Vagina (tissue), 2 donors: ENCODE measurements at regions not wholly inside any gene's neighbourhood (a gene's known extent, or its start where the extent isn't known, plus 50 kb on each side); places are given as distances from the start of the nearest gene placed in this dataset.

Source experiments
- DNase-seq, 2 donors: peaks; one replicate each; pipeline ENCODE4 v3.0.0-alpha.2; 2017; ENCODE audit errors: extremely low spot score in 2 of 2
- H3K27ac ChIP-seq: fragments of 200-600 bp; sonication (generic); one replicate; pipeline ENCODE4 v1.5.1; 2019
- H3K27me3 ChIP-seq: fragments of 200-600 bp; sonication (generic); one replicate; pipeline ENCODE4 v1.5.1; 2019
- H3K36me3 ChIP-seq, 2 donors: fragments of 200-600 bp; sonication (generic); one replicate each; pipeline ENCODE4 v1.5.1; 2017 to 2019
- H3K4me1 ChIP-seq: fragments of 200-600 bp; sonication (generic); one replicate; pipeline ENCODE4 v1.5.1; 2019
- H3K4me3 ChIP-seq, 2 donors: fragments of 200-600 bp; sonication (generic); 1 replicate in 1 of 2; 2 replicates in 1 of 2; pipeline ENCODE4 v1.5.1; 2016 to 2019
- H3K9me3 ChIP-seq: fragments of 200-600 bp; sonication (generic); one replicate; pipeline ENCODE4 v1.5.1; 2019
- CTCF ChIP-seq, 3 experiments: fragments of 450-650 bp in 2 of 3; fragments of 200-600 bp in 1 of 3; sonication (generic) in 1 of 3; IDR thresholded peaks; one replicate each; pipeline ENCODE4 v1.5.1; 2017 to 2019; ENCODE audit warnings: antibody characterized with exemption in 3 of 3, mild to moderate bottlenecking in 2 of 3, moderate library complexity in 2 of 3
- POLR2A ChIP-seq, 2 donors: fragments of 450-650 bp; IDR thresholded peaks; one replicate each; pipeline ENCODE4 v1.6.1; 2017; ENCODE audit warnings: antibody characterized with exemption in 2 of 2, mild to moderate bottlenecking in 2 of 2, moderate library complexity in 2 of 2
- POLR2AphosphoS5 ChIP-seq, 2 donors: sonication (generic); formaldehyde crosslinking; IDR thresholded peaks; one replicate each; pipeline ENCODE4 v1.9.0; 2017; ENCODE audit warnings: antibody characterized with exemption in 2 of 2, mild to moderate bottlenecking in 2 of 2, low read depth in 1 of 2; ENCODE audit not compliant: insufficient read depth in 1 of 2
- intact Hi-C: fragments of 100-400 bp; cut with DNase I; formaldehyde crosslinking; loops from one replicate; pipeline ENCODE4 v1.15.1; 2023

GRCh38 chr10:108691126-108691525, 1232.2 kb downstream of the XPNPEP1 start:
- intact Hi-C loops = no loop called here

GRCh38 chr10:108690530-108690929, 1232.8 kb downstream of the XPNPEP1 start:
- no peaks in the 10 kb centered on the region for H3K36me3 ChIP-seq
- H3K4me3 ChIP-seq = no peak overlapping the region
- no peak for DNase-seq
- H3K4me1 ChIP-seq = no peaks in the 10 kb centered on the region
- no peaks in the 10 kb centered on the region for H3K9me3 ChIP-seq
- intact Hi-C loops = no loop called here
- no peaks in the 10 kb centered on the region for H3K27me3 ChIP-seq
- no peak for TF ChIP-seq CTCF (IDR thresholded peaks at IDR 0.05)
- no peak for TF ChIP-seq POLR2A (IDR thresholded peaks at IDR 0.05)
- H3K27ac ChIP-seq = no peak overlapping the region

More at GRCh38 chr10:108691126-108691525, 1232.2 kb downstream of the XPNPEP1 start:
- no peak for DNase-seq
- no peak overlapping the region for H3K4me3 ChIP-seq
- H3K9me3 ChIP-seq = no peaks in the 10 kb centered on the region
- no peak for TF ChIP-seq POLR2A (IDR thresholded peaks at IDR 0.05)
- TF ChIP-seq CTCF (IDR thresholded peaks at IDR 0.05) = no peak
- no peak for TF ChIP-seq POLR2AphosphoS5 (IDR thresholded peaks at IDR 0.05; ENCODE audit: insufficient read depth in 1 of 2, low read depth in 1 of 2)
- H3K27ac ChIP-seq = no peak overlapping the region
- H3K36me3 ChIP-seq = no peaks in the 10 kb centered on the region
- no peaks in the 10 kb centered on the region for H3K4me1 ChIP-seq
- no peaks in the 10 kb centered on the region for H3K27me3 ChIP-seq

GRCh38 chr10:108689891-108690290, 1233.4 kb downstream of the XPNPEP1 start:
- Histone ChIP-seq H3K9me3 (no peaks in the 10 kb centered on the region), H3K4me1 (no peaks in the 10 kb centered on the region), H3K27ac (no peak overlapping the region), H3K36me3 (no peaks in the 10 kb centered on the region), H3K4me3 (no peak overlapping the region), H3K27me3 (no peaks in the 10 kb centered on the region)
- DNase-seq = no peak
- intact Hi-C loops = no loop called here
- TF ChIP-seq POLR2A (IDR thresholded peaks at IDR 0.05) (no peak), POLR2AphosphoS5 (IDR thresholded peaks at IDR 0.05; ENCODE audit: insufficient read depth in 1 of 2, low read depth in 1 of 2) (no peak), CTCF (IDR thresholded peaks at IDR 0.05) (no peak)

- H3K36me3 ChIP-seq = no peaks in the 10 kb centered on the region
- H3K27ac ChIP-seq = no peak overlapping the region
- H3K9me3 ChIP-seq = no peaks in the 10 kb centered on the region
- no peak for DNase-seq
- TF ChIP-seq CTCF (IDR thresholded peaks at IDR 0.05) = no peak
- no peak for TF ChIP-seq POLR2AphosphoS5 (IDR thresholded peaks at IDR 0.05; ENCODE audit: insufficient read depth in 1 of 2, low read depth in 1 of 2)
- no peak for TF ChIP-seq POLR2A (IDR thresholded peaks at IDR 0.05)
- intact Hi-C loops = no loop called here
- H3K4me3 ChIP-seq = no peak overlapping the region
- no peaks in the 10 kb centered on the region for H3K27me3 ChIP-seq
- no peaks in the 10 kb centered on the region for H3K4me1 ChIP-seq
These were observed 1235.0 kb downstream of the XPNPEP1 start for GRCh38 chr10:108688314-108688713.

- H3K36me3 ChIP-seq = no peaks in the 10 kb centered on the region
- H3K27ac ChIP-seq = no peak overlapping the region
- intact Hi-C loops = no loop called here
- DNase-seq = no peak
- no peaks in the 10 kb centered on the region for H3K4me1 ChIP-seq
- TF ChIP-seq POLR2AphosphoS5 (IDR thresholded peaks at IDR 0.05; ENCODE audit: insufficient read depth in 1 of 2, low read depth in 1 of 2) = no peak
- no peak for TF ChIP-seq POLR2A (IDR thresholded peaks at IDR 0.05)
- TF ChIP-seq CTCF (IDR thresholded peaks at IDR 0.05) = no peak
- no peak overlapping the region for H3K4me3 ChIP-seq
- H3K27me3 ChIP-seq = no peaks in the 10 kb centered on the region
- no peaks in the 10 kb centered on the region for H3K9me3 ChIP-seq
These were observed 1237.3 kb downstream of the XPNPEP1 start for GRCh38 chr10:108685863-108686531.
